Mesodermal cell (in vitro differentiated cells): ENCODE measurements at regions not wholly inside any gene's neighbourhood (a gene's known extent, or its start where the extent isn't known, plus 50 kb on each side); places are given as distances from the start of the nearest gene placed in this dataset.

Experiments
- H3K27ac ChIP-seq: 2 replicates; pipeline ENCODE4 v1.7.0; 2013; ENCODE audit warnings: mild to moderate bottlenecking, low read depth, low read length, moderate library complexity; ENCODE audit not compliant: severe bottlenecking
- H3K36me3 ChIP-seq: 2 replicates; pipeline ENCODE4 v1.7.1; 2013; ENCODE audit warnings: mild to moderate bottlenecking, low read length, moderate library complexity; ENCODE audit not compliant: control insufficient read depth, insufficient read depth
- H3K4me1 ChIP-seq: one replicate; pipeline ENCODE4 v1.7.1; 2013; ENCODE audit warnings: mild to moderate bottlenecking, low read length; ENCODE audit not compliant: insufficient read depth, control insufficient read depth, poor library complexity, severe bottlenecking
- H3K4me3 ChIP-seq: 2 replicates; pipeline ENCODE4 v1.7.0; 2013; ENCODE audit warnings: low read length, control low read depth, mild to moderate bottlenecking; ENCODE audit not compliant: insufficient read depth, poor library complexity, severe bottlenecking; ENCODE audit errors: extremely low read depth
- H3K9me3 ChIP-seq: 2 replicates; pipeline ENCODE4 v1.7.1; 2013; ENCODE audit warnings: mild to moderate bottlenecking, low read length, moderate library complexity; ENCODE audit not compliant: control insufficient read depth
- WGBS, 2 experiments: methylation state at CpG; one replicate each; pipeline ENCODE4 v1.1.5; 2013; ENCODE audit warnings: missing lambda C conversion rate in 2 of 2; ENCODE audit not compliant: insufficient coverage in 2 of 2; 5-methylcytosine and 5-hydroxymethylcytosine counted together

DNA sequence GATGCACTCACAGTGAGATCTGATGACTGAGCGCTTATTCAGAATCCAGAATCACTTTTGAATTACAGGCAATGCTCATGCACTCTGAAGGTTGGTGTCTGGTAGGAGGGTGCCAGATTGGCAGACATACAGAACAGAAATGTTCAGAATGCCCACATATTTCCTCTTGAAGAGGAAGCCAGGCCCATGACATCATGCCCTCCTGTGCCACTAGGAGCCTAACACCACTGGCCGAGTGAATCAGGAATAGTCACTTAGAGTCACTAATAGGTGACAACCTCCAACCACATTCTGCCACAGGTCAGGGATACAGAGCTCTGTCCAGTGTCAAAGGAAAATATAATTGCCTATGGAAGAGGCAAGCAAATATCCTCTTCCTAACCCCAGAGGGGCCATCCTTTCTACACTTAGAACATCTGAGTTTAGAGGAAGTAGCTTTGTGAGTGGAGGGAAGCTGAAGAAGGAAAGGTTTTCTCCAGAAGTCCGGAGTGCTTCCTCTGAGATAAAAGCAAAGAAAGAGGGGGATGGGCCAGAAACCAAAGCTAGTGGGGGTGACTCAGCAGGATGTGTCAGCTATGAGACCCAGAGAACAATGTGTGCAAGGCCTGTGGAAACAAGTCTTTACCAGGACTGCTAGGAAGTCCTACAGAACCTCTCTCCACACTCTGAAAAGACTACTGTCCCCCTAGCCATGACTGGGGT, 838.8 kb downstream of the GRID1 start:
- no peaks in the 10 kb centered on the region for H3K36me3 ChIP-seq
- WGBS, 2 experiments: 90% methylated on average over 2 to 3 of the region's 3 CpGs
- peaks cover 9% of the 10 kb centered on the region for H3K4me1 ChIP-seq
- peak overlapping the region; percentile 82 for H3K27ac ChIP-seq
- no peak overlapping the region for H3K4me3 ChIP-seq
- H3K9me3 ChIP-seq: peaks cover 26% of the 10 kb centered on the region

DNA sequence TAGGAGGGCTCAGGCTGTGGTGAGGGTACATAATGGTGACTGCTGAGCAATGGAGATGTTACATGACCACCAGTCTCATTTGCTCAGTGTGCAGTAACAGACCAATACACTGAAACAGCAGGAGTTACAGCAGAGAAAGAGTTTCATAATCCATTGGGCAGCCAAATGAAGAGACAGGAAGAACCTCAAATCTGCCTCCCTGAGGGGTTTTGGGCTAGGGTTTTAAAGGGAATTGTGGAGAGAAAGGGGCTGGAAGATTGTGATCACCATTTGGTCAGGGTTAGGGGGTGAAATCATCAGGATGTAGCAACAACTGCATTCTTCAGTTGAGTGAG, 838.3 kb downstream of the GRID1 start:
- Histone ChIP-seq H3K27ac (peak overlapping the region; percentile 82), H3K9me3 (peaks cover 26% of the 10 kb centered on the region), H3K4me1 (peaks cover 14% of the 10 kb centered on the region), H3K36me3 (no peaks in the 10 kb centered on the region), H3K4me3 (no peak overlapping the region)

DNA sequence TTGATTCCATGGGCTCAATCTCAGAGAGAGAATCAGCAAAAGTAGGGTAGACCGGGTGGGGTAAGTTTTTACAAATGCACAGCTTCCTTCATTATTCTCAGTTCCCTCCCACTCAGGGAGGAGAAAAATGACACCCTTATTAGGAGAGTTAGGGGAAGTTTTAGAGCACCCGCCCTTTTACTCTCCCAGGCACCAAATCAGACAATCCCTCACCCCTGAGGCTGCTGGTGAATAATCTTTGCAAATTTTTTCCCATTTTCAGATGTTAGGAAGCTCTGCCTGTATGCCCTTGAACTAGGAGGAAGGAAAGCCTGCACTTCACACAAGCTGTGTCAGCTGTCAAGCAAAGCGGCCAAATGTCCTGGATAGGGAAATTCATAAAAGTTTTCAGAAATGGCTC, 834.9 kb downstream of the GRID1 start:
- Histone ChIP-seq H3K4me3 (no peak overlapping the region), H3K9me3 (peaks cover 26% of the 10 kb centered on the region), H3K27ac (no peak overlapping the region), H3K4me1 (peaks cover 20% of the 10 kb centered on the region), H3K36me3 (no peaks in the 10 kb centered on the region)
- WGBS, 2 experiments: 93 to 100% methylated on average over 1 of the region's 3 CpGs

DNA sequence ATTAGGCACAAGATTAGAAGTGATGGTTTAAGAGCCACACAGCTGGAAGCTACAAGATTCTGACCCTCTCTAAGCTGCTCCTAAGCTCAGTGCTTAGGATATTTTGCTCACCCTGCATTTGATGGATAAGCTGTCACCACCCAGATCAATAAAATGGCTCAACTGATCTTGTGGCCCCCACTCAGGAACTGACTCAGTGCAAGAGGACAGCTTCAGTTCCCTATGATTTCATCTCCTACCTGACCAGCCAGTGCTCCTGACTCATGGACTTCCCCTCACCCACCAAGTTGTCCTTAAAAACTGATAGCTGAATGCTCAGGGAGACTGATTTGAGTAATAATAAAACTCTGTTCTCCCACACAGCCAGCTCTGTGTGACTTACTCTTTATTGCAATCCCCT, 833.8 kb downstream of the GRID1 start:
- H3K36me3 ChIP-seq: no peaks in the 10 kb centered on the region
- H3K4me1 ChIP-seq: peaks cover 20% of the 10 kb centered on the region
- no peak overlapping the region for H3K4me3 ChIP-seq
- peaks cover 17% of the 10 kb centered on the region for H3K9me3 ChIP-seq
- no peak overlapping the region for H3K27ac ChIP-seq

DNA sequence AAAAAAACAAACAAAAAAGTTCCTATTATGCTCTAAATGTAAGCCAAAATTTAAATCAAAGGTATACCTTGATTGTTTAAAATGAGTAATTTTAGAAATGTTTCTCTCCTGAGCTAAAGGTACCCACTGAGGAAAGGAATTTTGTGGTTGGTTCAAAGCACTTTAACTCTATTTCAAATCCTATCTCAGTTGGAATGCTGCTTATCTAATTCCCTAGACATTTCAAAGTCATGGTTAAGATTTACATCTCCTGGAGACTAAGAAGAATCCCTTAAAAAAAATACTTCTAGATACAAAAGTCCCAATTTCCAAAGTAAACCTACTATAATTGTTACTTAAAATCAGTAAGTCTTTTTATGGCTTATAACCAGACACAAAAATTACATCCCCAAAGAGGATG, 830.7 kb downstream of the GRID1 start:
- no peak overlapping the region for H3K27ac ChIP-seq

DNA sequence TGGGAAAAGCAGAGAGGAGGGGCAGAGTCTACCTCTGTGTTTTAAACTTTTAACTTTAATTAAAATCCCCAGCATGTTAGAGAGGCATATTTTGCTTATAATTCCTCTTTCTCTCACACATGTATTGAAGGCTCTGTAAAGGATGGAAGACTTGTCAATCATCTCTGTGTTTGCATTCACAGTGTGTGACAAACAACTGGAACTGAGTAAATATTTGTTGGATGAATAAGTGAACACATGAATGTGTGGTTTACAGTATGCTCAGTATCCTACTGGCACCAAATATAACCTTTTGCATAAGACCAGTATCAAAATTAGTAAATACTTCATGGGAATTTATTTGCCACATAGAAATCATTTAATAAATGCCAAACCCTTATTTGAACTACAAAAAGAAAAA, 829.0 kb downstream of the GRID1 start:
- no peaks in the 10 kb centered on the region for H3K9me3 ChIP-seq
- H3K36me3 ChIP-seq: no peaks in the 10 kb centered on the region
- no peak overlapping the region for H3K4me3 ChIP-seq
- peaks cover 18% of the 10 kb centered on the region for H3K4me1 ChIP-seq
- no peak overlapping the region for H3K27ac ChIP-seq

More for the DNA sequence above, 830.7 kb downstream of the GRID1 start:
- Histone ChIP-seq H3K4me1 (peaks cover 20% of the 10 kb centered on the region), H3K4me3 (no peak overlapping the region), H3K9me3 (no peaks in the 10 kb centered on the region), H3K36me3 (no peaks in the 10 kb centered on the region)

DNA sequence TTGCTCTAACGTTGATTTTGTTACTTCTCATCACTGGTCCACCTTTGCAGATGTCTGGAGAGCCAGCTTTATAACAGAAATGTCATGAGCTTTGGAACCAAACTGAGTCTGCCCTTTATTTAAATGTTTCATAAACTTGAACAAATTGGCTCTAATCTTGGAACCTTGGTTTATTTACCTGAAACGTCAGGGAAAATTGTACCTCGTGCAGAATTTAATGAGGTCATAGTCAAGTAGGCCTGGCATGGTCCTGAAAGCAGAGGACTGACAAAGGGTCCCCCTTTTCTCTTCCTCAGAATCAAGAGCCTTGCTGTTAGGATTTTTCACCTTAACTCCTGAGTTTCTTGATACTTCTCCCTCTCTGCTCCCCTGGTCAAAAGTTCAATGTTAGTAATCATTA, 828.0 kb downstream of the GRID1 start:
- H3K27ac ChIP-seq: no peak overlapping the region
- no peaks in the 10 kb centered on the region for H3K9me3 ChIP-seq
- peaks cover 12% of the 10 kb centered on the region for H3K4me1 ChIP-seq
- 85% methylated on average over 1 of the region's 3 CpGs; no CpG with 5 or more reads in 1 of the 2 experiments for WGBS, 2 experiments
- no peaks in the 10 kb centered on the region for H3K36me3 ChIP-seq
- no peak overlapping the region for H3K4me3 ChIP-seq

DNA sequence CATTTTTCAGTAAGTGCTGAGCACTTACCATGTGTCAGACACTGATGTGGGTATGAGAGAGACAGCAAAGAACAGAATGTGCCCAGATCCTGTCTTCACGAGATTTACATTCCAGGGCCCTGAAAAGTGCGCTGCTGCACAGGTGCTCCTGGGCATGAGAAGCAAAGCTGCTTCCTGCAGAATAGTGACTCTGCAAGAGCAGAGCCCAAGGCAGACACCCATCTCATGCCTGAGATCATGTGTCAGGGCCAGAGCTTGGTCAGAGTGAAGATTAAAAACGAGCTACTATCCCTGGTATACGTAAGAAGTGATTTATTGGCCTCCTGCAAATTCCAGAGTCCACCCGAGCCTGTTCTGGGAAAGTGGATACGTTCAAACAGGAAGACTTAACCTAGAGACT, 824.4 kb downstream of the GRID1 start:
- Histone ChIP-seq H3K4me3 (no peak overlapping the region), H3K27ac (no peak overlapping the region), H3K36me3 (no peaks in the 10 kb centered on the region), H3K9me3 (no peaks in the 10 kb centered on the region), H3K4me1 (peaks cover 22% of the 10 kb centered on the region)
- 88 to 93% methylated on average over 2 of the region's 6 CpGs for WGBS, 2 experiments

DNA sequence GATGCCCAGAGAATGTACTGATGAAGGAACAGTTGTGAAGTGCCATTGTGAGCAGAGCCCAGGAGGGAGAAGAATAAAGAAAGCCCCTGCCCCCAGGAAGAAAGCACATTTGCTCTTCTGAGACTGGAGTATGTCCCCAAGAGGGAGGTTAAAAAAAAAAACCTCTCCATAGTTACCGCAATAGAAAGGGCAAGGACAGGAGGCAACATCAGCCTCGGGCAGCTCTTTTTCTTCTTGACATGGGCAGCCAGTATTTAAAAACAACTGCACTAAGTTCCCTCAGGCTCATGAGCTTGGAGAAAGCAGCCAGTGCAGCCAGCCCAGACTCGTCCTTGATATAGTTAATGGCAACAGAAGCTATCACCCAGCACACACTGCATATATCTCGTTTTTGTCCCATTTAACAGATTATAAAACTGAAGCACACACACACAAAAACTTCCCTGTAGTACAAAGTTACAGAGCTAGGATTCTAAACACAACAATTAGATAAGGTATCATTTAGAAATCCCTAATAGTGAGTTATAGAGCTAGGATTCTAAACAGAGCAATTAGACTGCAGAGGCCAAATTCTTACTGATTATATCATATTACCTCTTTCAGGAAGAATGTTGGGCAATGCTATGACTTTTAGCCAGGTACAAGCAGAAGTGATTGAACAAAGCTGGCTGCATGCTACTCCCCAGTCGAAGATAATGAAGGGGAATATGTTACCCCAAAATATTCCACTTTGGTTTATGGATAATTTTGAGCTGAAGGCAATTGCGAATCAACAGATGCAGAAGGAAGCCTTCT, 823.5 kb downstream of the GRID1 start:
- H3K4me1 ChIP-seq: peaks cover 22% of the 10 kb centered on the region
- H3K36me3 ChIP-seq: no peaks in the 10 kb centered on the region
- no peak overlapping the region for H3K27ac ChIP-seq
- no peaks in the 10 kb centered on the region for H3K9me3 ChIP-seq
- no peak overlapping the region for H3K4me3 ChIP-seq
- WGBS, 2 experiments: 42 to 80% methylated on average over 2 to 4 of the region's 6 CpGs

DNA sequence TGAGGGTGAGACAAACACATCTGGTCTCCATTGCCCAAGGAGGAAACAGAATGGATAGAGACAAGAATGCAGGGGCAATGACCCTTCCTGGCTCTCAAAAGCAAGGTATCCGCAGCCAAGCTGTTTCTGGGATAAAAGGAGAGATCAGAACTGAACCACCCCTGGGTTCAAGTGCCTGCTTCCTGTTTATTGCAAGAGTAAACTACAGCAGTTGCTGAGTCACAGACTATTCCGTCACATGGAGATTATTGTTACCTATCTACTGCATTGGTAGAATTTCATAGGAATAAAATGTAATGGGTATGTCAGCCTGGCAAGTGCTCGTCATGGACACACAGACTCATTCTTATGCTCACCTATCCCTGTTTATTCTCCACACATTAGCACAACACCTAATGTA, 821.6 kb downstream of the GRID1 start:
- H3K4me1 ChIP-seq: peaks cover 22% of the 10 kb centered on the region
- H3K36me3 ChIP-seq: no peaks in the 10 kb centered on the region
- peak overlapping the region; percentile 70 for H3K27ac ChIP-seq
- no peaks in the 10 kb centered on the region for H3K9me3 ChIP-seq
- WGBS, 2 experiments: 77 to 83% methylated on average over 2 to 3 of the region's 3 CpGs
- H3K4me3 ChIP-seq: no peak overlapping the region

DNA sequence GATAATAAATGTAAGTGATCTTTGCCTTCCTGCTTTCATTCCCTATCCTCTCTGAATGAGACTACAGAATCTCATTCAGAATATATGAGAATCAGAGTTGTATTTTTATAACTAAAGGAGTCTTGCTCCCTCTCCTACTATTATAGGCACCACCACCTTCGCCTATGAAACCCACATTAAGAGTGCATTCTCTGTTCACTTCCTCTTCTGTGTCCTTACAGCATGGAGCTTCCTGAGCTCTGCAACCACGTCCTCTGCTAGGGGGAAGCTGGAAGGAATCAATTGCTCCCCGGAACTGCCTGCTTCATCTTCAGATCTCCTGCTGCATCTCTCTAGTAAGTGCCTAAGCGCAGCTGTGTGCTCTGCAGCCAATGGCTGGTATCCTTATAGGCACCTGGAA, 820.7 kb downstream of the GRID1 start:
- no peak overlapping the region for H3K27ac ChIP-seq
- H3K4me1 ChIP-seq: peaks cover 22% of the 10 kb centered on the region
- H3K36me3 ChIP-seq: no peaks in the 10 kb centered on the region
- 92 to 93% methylated on average over 2 to 4 of the region's 4 CpGs for WGBS, 2 experiments
- H3K9me3 ChIP-seq: no peaks in the 10 kb centered on the region
- H3K4me3 ChIP-seq: no peak overlapping the region
